NCI-H146 treated with DMSO at 0.1 percent for 48 hours (cell line): ENCODE measurements at regions not wholly inside any gene's neighbourhood (a gene's known extent, or its start where the extent isn't known, plus 50 kb on each side); places are given as distances from the start of the nearest gene placed in this dataset.

ENCODE experiments used
- DNase-seq: peaks from one replicate; lab custom pipeline; 2025; ENCODE audit not compliant: unreplicated experiment; lab: John Stamatoyannopoulos, UW

GRCh38 chr14:22079766-22080165 is 406.1 kb upstream of the OR4E1 start:
- DNase-seq: no peak

GRCh38 chr14:22073801-22074200 is 400.2 kb upstream of the OR4E1 start:
- DNase-seq: no peak

GRCh38 chr14:22071006-22071405 is 397.4 kb upstream of the OR4E1 start:
- DNase-seq: no peak

GRCh38 chr14:22070119-22070982 is 396.7 kb upstream of the OR4E1 start:
- DNase-seq: no peak

- DNase-seq: no peak
Observed at GRCh38 chr14:22065347-22065746, 391.7 kb upstream of the OR4E1 start.

- no peak for DNase-seq
Observed at GRCh38 chr14:22059201-22059600, 385.6 kb upstream of the OR4E1 start.

GRCh38 chr14:22052795-22053194 is 379.2 kb upstream of the OR4E1 start:
- DNase-seq: no peak

- DNase-seq: no peak
Observed at GRCh38 chr14:22047115-22047514, 373.5 kb upstream of the OR4E1 start.

- DNase-seq: no peak
Observed at GRCh38 chr14:22046063-22046462, 372.4 kb upstream of the OR4E1 start.

GRCh38 chr14:22044193-22044592 is 370.6 kb upstream of the OR4E1 start:
- DNase-seq: no peak

GRCh38 chr14:22040781-22041125 is 367.1 kb upstream of the OR4E1 start:
- no peak for DNase-seq

GRCh38 chr14:22039938-22040780 is 366.5 kb upstream of the OR4E1 start:
- DNase-seq: no peak

- no peak for DNase-seq
Observed at GRCh38 chr14:22036541-22037239, 363.1 kb upstream of the OR4E1 start.

GRCh38 chr14:22026527-22026926 is 352.9 kb upstream of the OR4E1 start:
- no peak for DNase-seq

- no peak for DNase-seq
Observed at GRCh38 chr14:22025879-22026278, 352.3 kb upstream of the OR4E1 start.

GRCh38 chr14:22024137-22024536 is 350.5 kb upstream of the OR4E1 start:
- no peak for DNase-seq

GRCh38 chr14:22018890-22019289 is 345.3 kb upstream of the OR4E1 start:
- DNase-seq: no peak

GRCh38 chr14:22012452-22012851 is 338.8 kb upstream of the OR4E1 start:
- no peak for DNase-seq

- no peak for DNase-seq
Observed at GRCh38 chr14:22011253-22011642, 337.6 kb upstream of the OR4E1 start.

GRCh38 chr14:22010545-22011252 is 337.1 kb upstream of the OR4E1 start:
- DNase-seq: no peak

GRCh38 chr14:22008766-22009165 is 335.1 kb upstream of the OR4E1 start:
- DNase-seq: no peak
